Testis (tissue), 2 donors: ENCODE measurements at regions not wholly inside any gene's neighbourhood (a gene's known extent, or its start where the extent isn't known, plus 50 kb on each side); places are given as distances from the start of the nearest gene placed in this dataset.

Experiments used
- POLR2A ChIP-seq: fragments of 450-650 bp; IDR thresholded peaks from one replicate; pipeline ENCODE4 v1.6.1; 2017; ENCODE audit warnings: antibody characterized with exemption, mild to moderate bottlenecking, moderate library complexity
- TF ChIP-seq, protein P1 (sequence below), 3 experiments: fragments of 450-650 bp in 2 of 3; fragments of 200-600 bp in 1 of 3; sonication (generic) in 1 of 3; IDR thresholded peaks; one replicate each; pipeline ENCODE4 v1.5.1; 2016 to 2019; ENCODE audit warnings: antibody characterized with exemption in 3 of 3, mild to moderate bottlenecking in 2 of 3, moderate library complexity in 1 of 3

- TF ChIP-seq, protein P1, sequence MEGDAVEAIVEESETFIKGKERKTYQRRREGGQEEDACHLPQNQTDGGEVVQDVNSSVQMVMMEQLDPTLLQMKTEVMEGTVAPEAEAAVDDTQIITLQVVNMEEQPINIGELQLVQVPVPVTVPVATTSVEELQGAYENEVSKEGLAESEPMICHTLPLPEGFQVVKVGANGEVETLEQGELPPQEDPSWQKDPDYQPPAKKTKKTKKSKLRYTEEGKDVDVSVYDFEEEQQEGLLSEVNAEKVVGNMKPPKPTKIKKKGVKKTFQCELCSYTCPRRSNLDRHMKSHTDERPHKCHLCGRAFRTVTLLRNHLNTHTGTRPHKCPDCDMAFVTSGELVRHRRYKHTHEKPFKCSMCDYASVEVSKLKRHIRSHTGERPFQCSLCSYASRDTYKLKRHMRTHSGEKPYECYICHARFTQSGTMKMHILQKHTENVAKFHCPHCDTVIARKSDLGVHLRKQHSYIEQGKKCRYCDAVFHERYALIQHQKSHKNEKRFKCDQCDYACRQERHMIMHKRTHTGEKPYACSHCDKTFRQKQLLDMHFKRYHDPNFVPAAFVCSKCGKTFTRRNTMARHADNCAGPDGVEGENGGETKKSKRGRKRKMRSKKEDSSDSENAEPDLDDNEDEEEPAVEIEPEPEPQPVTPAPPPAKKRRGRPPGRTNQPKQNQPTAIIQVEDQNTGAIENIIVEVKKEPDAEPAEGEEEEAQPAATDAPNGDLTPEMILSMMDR (IDR thresholded peaks at IDR 0.05): no peak
- no peak for TF ChIP-seq POLR2A
These were observed 112.4 kb upstream of the TLR3 start for GRCh38 chr4:185956544-185956940.
